Endothelial cell of umbilical vein (primary cell): ENCODE measurements at regions not wholly inside any gene's neighbourhood (a gene's known extent, or its start where the extent isn't known, plus 50 kb on each side); places are given as distances from the start of the nearest gene placed in this dataset.

Experiments
- BruUV-seq: library from RNA; stranded (reverse); fragments of 400-500 nt; replicated peaks from 2 replicates; lab custom pipeline; 2021; lab: Mats Ljungman, UMichigan
- CTCF ChIA-PET: fragments of 300-600, 350-600 bp; sonication (Branson Sonifier 250); formaldehyde crosslinking; loops from one replicate; lab custom pipeline; 2021; ENCODE audit warnings: antibody characterized with exemption, inconsistent platforms; lab: Charles Lee
- POLR2A ChIA-PET: fragments of 300-600, 350-600 bp; sonication (Branson Sonifier 250); formaldehyde crosslinking; loops from one replicate; lab custom pipeline; 2021; ENCODE audit warnings: antibody characterized with exemption, inconsistent platforms; lab: Charles Lee
- DNase-seq: peaks from one replicate; pipeline ENCODE4 v3.0.0-alpha.2; 2011; ENCODE audit warnings: low read depth, low spot score
- FAIRE-seq: peaks from 2 replicates; lab custom pipeline; 2011; peaks lifted over from hg19 to GRCh38; lab: Jason Lieb, UNC
- H2AFZ ChIP-seq: 2 replicates; pipeline ENCODE4 v1.6.0; 2012; ENCODE audit warnings: low read depth, low read length, control low read depth, inconsistent platforms
- H3K27ac ChIP-seq: 2 replicates; pipeline ENCODE4 v1.5.1; 2011; ENCODE audit warnings: low read depth, mild to moderate bottlenecking, control low read depth, low read length, moderate library complexity; ENCODE audit not compliant: insufficient read depth
- H3K27me3 ChIP-seq, 2 experiments: 2 replicates each; pipeline versions ENCODE4 v1.6.0 to v1.6.1; 2011; ENCODE audit warnings: low read length in 2 of 2, mixed read lengths in 1 of 2; ENCODE audit not compliant: control insufficient read depth in 2 of 2, insufficient read depth in 2 of 2
- H3K36me3 ChIP-seq, 2 experiments: 2 replicates in 1 of 2; 3 replicates in 1 of 2; pipeline ENCODE4 v1.5.1; 2011; ENCODE audit warnings: low read length in 2 of 2, mild to moderate bottlenecking in 1 of 2, moderate library complexity in 1 of 2; ENCODE audit not compliant: control insufficient read depth in 2 of 2, insufficient read depth in 2 of 2; ENCODE audit errors: extremely low read depth in 1 of 2
- H3K4me1 ChIP-seq: 3 replicates; pipeline ENCODE4 v1.5.1; 2011; ENCODE audit warnings: mild to moderate bottlenecking, low read length; ENCODE audit not compliant: control insufficient read depth, insufficient read depth; ENCODE audit errors: extremely low read depth
- H3K4me2 ChIP-seq: 2 replicates; pipeline ENCODE4 v1.6.1; 2011; ENCODE audit warnings: low read length, control low read depth, mixed read lengths; ENCODE audit not compliant: insufficient read depth
- H3K4me3 ChIP-seq, 3 experiments: fragments of 200-600 bp in 1 of 3; sonication (generic), shearing (Covaris generic) in 1 of 3; replicated peaks in 1 of 3; 2 replicates each; pipeline ENCODE4 v1.5.1; 2011 to 2016; ENCODE audit warnings: control low read depth in 3 of 3, low read length in 3 of 3, mild to moderate bottlenecking in 2 of 3, inconsistent platforms in 1 of 3, low read depth in 1 of 3, moderate library complexity in 1 of 3; ENCODE audit not compliant: insufficient read depth in 1 of 3
- H3K79me2 ChIP-seq: 2 replicates; pipeline ENCODE4 v1.6.0; 2012; ENCODE audit warnings: low read length, inconsistent platforms; ENCODE audit not compliant: control insufficient read depth, insufficient read depth
- H3K9ac ChIP-seq: replicated peaks from 2 replicates; pipeline ENCODE3; 2011; ENCODE audit warnings: low read length, control low read depth; ENCODE audit not compliant: insufficient read depth; ENCODE audit errors: extremely low read depth
- H3K9me1 ChIP-seq: replicated peaks from 3 replicates; pipeline ENCODE4 v1.6.0; 2011; ENCODE audit warnings: mild to moderate bottlenecking, low read length; ENCODE audit not compliant: control insufficient read depth, insufficient read depth; ENCODE audit errors: extremely low read depth
- H3K9me3 ChIP-seq: replicated peaks from 2 replicates; pipeline ENCODE4 v1.5.1; 2012; ENCODE audit warnings: low read length, inconsistent platforms; ENCODE audit not compliant: control insufficient read depth, insufficient read depth
- H4K20me1 ChIP-seq: replicated peaks from 2 replicates; pipeline ENCODE3; 2011; ENCODE audit warnings: mild to moderate bottlenecking, low read length; ENCODE audit not compliant: control insufficient read depth, insufficient read depth; ENCODE audit errors: extremely low read depth
- CTCF ChIP-seq, 2 donors: IDR thresholded peaks; 1 replicate in 1 of 2; 2 replicates in 1 of 2; pipeline ENCODE4 v1.5.1; 2011; ENCODE audit warnings: low read length in 2 of 2, mild to moderate bottlenecking in 2 of 2, moderate library complexity in 2 of 2, control low read depth in 1 of 2, inconsistent platforms in 1 of 2, low read depth in 1 of 2; ENCODE audit not compliant: insufficient read depth in 1 of 2; ENCODE audit errors: extremely low read depth in 1 of 2
- EZH2 ChIP-seq: IDR thresholded peaks from 2 replicates; pipeline ENCODE4 v1.6.1; 2012; ENCODE audit warnings: borderline replicate concordance, low read depth, mild to moderate bottlenecking, moderate library complexity, low read length, inconsistent platforms; ENCODE audit not compliant: severe bottlenecking
- GATA2 ChIP-seq: IDR thresholded peaks from 2 replicates; pipeline ENCODE4 v1.7.0; 2011; ENCODE audit warnings: low read depth, mild to moderate bottlenecking, moderate library complexity, mixed read lengths, low read length; ENCODE audit not compliant: insufficient read length, insufficient read depth
- JUN ChIP-seq: IDR thresholded peaks from 2 replicates; pipeline ENCODE4 v1.6.1; 2011; ENCODE audit warnings: borderline replicate concordance, low read depth; ENCODE audit not compliant: insufficient read length, insufficient read depth
- MAX ChIP-seq: IDR thresholded peaks from 2 replicates; pipeline ENCODE4 v1.6.1; 2011; ENCODE audit not compliant: insufficient read depth, insufficient read length
- MYC ChIP-seq: IDR thresholded peaks from one replicate; pipeline ENCODE4 v1.6.1; 2011; ENCODE audit warnings: mild to moderate bottlenecking, low read depth, low read length
- POLR2A ChIP-seq: IDR thresholded peaks from 2 replicates; pipeline ENCODE4 v1.6.1; 2012; ENCODE audit warnings: low read depth, mild to moderate bottlenecking, control low read depth, low read length
- POLR2AphosphoS5 ChIP-seq: IDR thresholded peaks from 2 replicates; pipeline ENCODE4 v1.6.1; 2012; ENCODE audit warnings: low read depth, mild to moderate bottlenecking, control low read depth, low read length, moderate library complexity; ENCODE audit not compliant: insufficient read depth
- dilution Hi-C: fragments of 300-500 bp; cut with MboI; formaldehyde crosslinking; loops from one replicate; pipeline ENCODE4 v1.15.0; 2019; ENCODE audit warnings: low sequenced_read_pairs; ENCODE audit not compliant: extremely low pct_ligation_motif_present
- intact Hi-C: fragments of 100-400 bp; cut with micrococcal nuclease; formaldehyde crosslinking; loops from one replicate; pipeline ENCODE4 v1.10.0; 2022

GRCh38 chr1:70843452-70843851 is 204.2 kb downstream of the PTGER3 start:
- H3K27ac ChIP-seq: no peak overlapping the region
- no peaks in the 10 kb centered on the region for H3K9me3 ChIP-seq
- H3K27me3 ChIP-seq: no peaks in the 10 kb centered on the region
- BruUV-seq: no TSS peak
- dilution Hi-C loops (no loop called here), intact Hi-C loops (no loop called here)
- H3K4me3 ChIP-seq: no peak overlapping the region
- ChIA-PET POLR2A (no interaction called here), CTCF (no interaction called here)
- FAIRE-seq (no peak), DNase-seq (no peak)
- no peaks in the 10 kb centered on the region for H3K4me1 ChIP-seq
- TF ChIP-seq POLR2A (no peak), JUN (no peak), POLR2AphosphoS5 (no peak), EZH2 (no peak), MYC (no peak), GATA2 (no peak), CTCF (IDR thresholded peaks at IDR 0.05; ENCODE audit: extremely low read depth in 1 of 2, insufficient read depth in 1 of 2, low read depth in 1 of 2, low read length in 2 of 2) (no peak), MAX (no peak)
- no peaks in the 10 kb centered on the region for H3K79me2 ChIP-seq
- H3K36me3 ChIP-seq: no peaks in the 10 kb centered on the region
- no peak overlapping the region for H3K9ac ChIP-seq
- no peaks in the 10 kb centered on the region for H3K9me1 ChIP-seq
- no peak overlapping the region for H3K4me2 ChIP-seq
- H4K20me1 ChIP-seq: no peaks in the 10 kb centered on the region
- H2AFZ ChIP-seq: no peak overlapping the region
